Fibroblast of lung (primary cell): ENCODE measurements at regions not wholly inside any gene's neighbourhood (a gene's known extent, or its start where the extent isn't known, plus 50 kb on each side); places are given as distances from the start of the nearest gene placed in this dataset.

Experiments
- CTCF ChIP-seq, 2 donors: IDR thresholded peaks in 1 of 2; conservative IDR thresholded peaks in 1 of 2; 1 replicate in 1 of 2; 2 replicates in 1 of 2; pipeline ENCODE4 v1.5.1; 2011 to 2012; ENCODE audit warnings: low read length in 2 of 2, control low read depth in 1 of 2, inconsistent platforms in 1 of 2, low read depth in 1 of 2, mild to moderate bottlenecking in 1 of 2
- EZH2 ChIP-seq: IDR thresholded peaks from 2 replicates; pipeline ENCODE4 v1.5.1; 2012; ENCODE audit warnings: low read length, control low read depth, mild to moderate bottlenecking; ENCODE audit errors: missing control alignments

GRCh38 chr6:15747354-15747883 lies 84.6 kb upstream of the DTNBP1 start:
- TF ChIP-seq CTCF (conservative IDR thresholded peaks at IDR 0.05 in 1 of 2, IDR thresholded peaks at IDR 0.05 in 1 of 2; ENCODE audit: low read depth in 1 of 2, low read length in 2 of 2) (no peak), EZH2 (no peak)
